ENCODE measurements at regions not wholly inside any gene's neighbourhood (a gene's known extent, or its start where the extent isn't known, plus 50 kb on each side); places are given as distances from the start of the nearest gene placed in this dataset.

- H3K4me2 ChIP-seq (ENCODE audit: low read length), result no peak overlapping the region
- no peaks in the 10 kb centered on the region for H3K79me2 ChIP-seq (ENCODE audit: insufficient read depth, low read length)
- H2AFZ ChIP-seq (ENCODE audit: low read depth, low read length, poor library complexity, severe bottlenecking), result no peak overlapping the region
- DNase-seq (ENCODE audit: low read depth, low spot score), result no peak
- intact Hi-C loops (cut with micrococcal nuclease), result no loop called here
- H3K9ac ChIP-seq (ENCODE audit: low read length), result no peak overlapping the region
- POLR2A ChIA-PET, result no interaction called here
- BruUV-seq (replicated peaks), result no TSS peak
- ATAC-seq, result no peak
- H3K4me3 ChIP-seq (replicated peaks in 1 of 2; ENCODE audit: low read depth in 1 of 2, low read length in 2 of 2), result no peak overlapping the region
- no peaks in the 10 kb centered on the region for H3K36me3 ChIP-seq (ENCODE audit: control insufficient read depth in 1 of 2, insufficient read depth in 2 of 2, low read length in 2 of 2)
- no peak overlapping the region for H3K27ac ChIP-seq (ENCODE audit: low read depth, low read length)
- H3K9me2 ChIP-seq (ENCODE audit: insufficient read depth), result no peaks in the 10 kb centered on the region
- no peaks in the 10 kb centered on the region for H4K20me1 ChIP-seq (ENCODE audit: insufficient read depth)
- no peaks in the 10 kb centered on the region for H3K27me3 ChIP-seq (ENCODE audit: insufficient read depth, low read length)
- no peaks in the 10 kb centered on the region for H3K9me3 ChIP-seq (ENCODE audit: control insufficient read depth in 1 of 2, insufficient read depth in 1 of 2, low read depth in 1 of 2, low read length in 2 of 2)
- RAD21 ChIA-PET (ENCODE audit: low non-redundant PET in 1 of 2, low total read pairs in 2 of 2, uncharacterized antibody in 2 of 2, unreplicated experiment in 2 of 2), result no interaction called here
- TF ChIP-seq POLR2AphosphoS5 (IDR thresholded peaks at IDR 0.05; ENCODE audit: low read depth, low read length) (no peak), SP1 (IDR thresholded peaks at IDR 0.05; ENCODE audit: low read depth) (no peak), ZBTB33 (IDR thresholded peaks at IDR 0.05; ENCODE audit: extremely low read depth, insufficient replicate concordance, low read length) (no peak), EGR1 (IDR thresholded peaks at IDR 0.05; ENCODE audit: low read depth) (no peak), REST (IDR thresholded peaks at IDR 0.05; ENCODE audit: low read depth) (no peak), ELF1 (IDR thresholded peaks at IDR 0.05; ENCODE audit: borderline replicate concordance, low read depth) (no peak), ATF3 (IDR thresholded peaks at IDR 0.05) (no peak), CEBPB (IDR thresholded peaks at IDR 0.05; ENCODE audit: low read depth) (no peak)
- no peaks in the 10 kb centered on the region for H3K4me1 ChIP-seq (ENCODE audit: control insufficient read depth in 1 of 2, insufficient read depth in 2 of 2, low read length in 2 of 2)
- CTCF ChIA-PET, result no interaction called here
Observed at GRCh38 chr3:164748626-164749025, 329.7 kb downstream of the SI start.

Data from HCT116 (cell line).